H1 (cell line): ENCODE measurements at regions not wholly inside any gene's neighbourhood (a gene's known extent, or its start where the extent isn't known, plus 50 kb on each side); places are given as distances from the start of the nearest gene placed in this dataset.

Experiments used
- BCL11A ChIP-seq, 2 experiments: IDR thresholded peaks; one replicate each; pipeline ENCODE4 v1.6.1; 2011; ENCODE audit warnings: low read depth in 2 of 2, low read length in 2 of 2, mild to moderate bottlenecking in 2 of 2
- NANOG ChIP-seq: IDR thresholded peaks from 2 replicates; pipeline ENCODE4 v1.6.1; 2011; ENCODE audit warnings: low read length, low read depth, mild to moderate bottlenecking, inconsistent platforms; ENCODE audit not compliant: insufficient read depth, poor library complexity, severe bottlenecking
- POLR2AphosphoS5 ChIP-seq: IDR thresholded peaks from 2 replicates; pipeline ENCODE4 v1.6.1; 2011; ENCODE audit warnings: low read depth, low read length
- POU5F1 ChIP-seq: IDR thresholded peaks from 2 replicates; pipeline ENCODE4 v1.6.1; 2011; ENCODE audit warnings: low read depth, mild to moderate bottlenecking, low read length, moderate library complexity
- RFX5 ChIP-seq: IDR thresholded peaks from 2 replicates; pipeline ENCODE4 v1.6.1; 2011; ENCODE audit warnings: low read depth, low read length, improper control_type of control experiment, borderline replicate concordance

GRCh38 chr2:22536133-22536532, 848.8 kb upstream of the KLHL29 start:
- TF ChIP-seq POLR2AphosphoS5 = no peak
- TF ChIP-seq RFX5 = no peak
- no peak for TF ChIP-seq POU5F1
- no peak for TF ChIP-seq BCL11A (IDR thresholded peaks at IDR 0.05; ENCODE audit: low read depth in 2 of 2, low read length in 2 of 2)
- no peak for TF ChIP-seq NANOG
